GM19035 (cell line): ENCODE measurements at regions not wholly inside any gene's neighbourhood (a gene's known extent, or its start where the extent isn't known, plus 50 kb on each side); places are given as distances from the start of the nearest gene placed in this dataset.

ENCODE experiments used
- ATAC-seq: cut with Tn5 transposase; IDR thresholded peaks from one replicate; pipeline ENCODE4 v1.9.1; 2021; ENCODE audit not compliant: unreplicated experiment

DNA sequence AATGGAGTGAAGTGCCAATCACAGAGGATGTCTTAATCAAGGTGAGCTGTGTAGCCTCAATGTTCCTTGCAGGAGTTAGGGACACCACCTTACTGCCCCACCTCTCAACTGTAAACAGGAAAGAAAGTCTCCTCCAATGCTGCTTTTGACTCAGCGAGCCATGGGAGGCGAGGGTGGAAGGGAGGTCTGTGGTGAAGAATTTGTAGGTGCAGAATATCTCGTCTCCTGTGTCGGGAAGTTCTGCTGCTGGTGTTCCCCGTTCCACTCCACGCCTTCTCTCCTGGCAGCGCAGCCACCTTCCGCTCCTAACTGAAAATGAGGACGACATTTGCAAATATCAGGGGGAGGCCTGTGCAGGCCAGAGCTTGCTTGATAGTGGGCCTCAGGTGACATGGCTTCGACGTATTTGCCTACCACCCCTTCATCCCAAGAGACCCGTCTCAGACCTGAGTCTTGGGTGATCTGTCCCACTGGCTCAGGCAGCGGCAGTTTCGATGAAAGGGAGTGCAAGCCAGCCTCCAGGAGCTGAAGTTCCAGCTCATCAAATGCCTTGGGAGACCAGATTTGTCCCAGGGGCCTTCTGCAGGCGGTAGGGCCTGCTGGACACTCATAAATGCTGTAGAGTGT lies 368.3 kb upstream of the C1orf174 start:
- ATAC-seq = no peak

DNA sequence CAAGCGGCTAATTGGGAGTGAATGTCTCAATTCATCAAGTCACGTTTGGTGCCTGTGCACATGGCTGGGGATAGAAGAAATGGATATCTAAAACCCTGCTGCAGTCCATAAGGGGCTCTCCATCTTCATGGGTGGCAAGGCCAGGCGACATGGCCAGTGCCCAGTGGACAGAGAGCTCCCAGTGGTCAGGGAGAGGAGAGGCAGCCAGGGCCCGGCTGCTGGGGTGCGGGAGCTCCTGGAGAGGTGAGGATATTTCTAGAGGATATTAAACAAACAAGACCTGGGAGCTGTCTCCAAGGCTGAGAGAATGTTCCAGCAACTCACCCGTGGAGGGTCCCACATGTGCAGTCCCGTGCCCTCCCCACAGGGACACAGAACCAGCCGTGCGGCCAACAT lies 368.8 kb upstream of the C1orf174 start:
- ATAC-seq = no peak

DNA sequence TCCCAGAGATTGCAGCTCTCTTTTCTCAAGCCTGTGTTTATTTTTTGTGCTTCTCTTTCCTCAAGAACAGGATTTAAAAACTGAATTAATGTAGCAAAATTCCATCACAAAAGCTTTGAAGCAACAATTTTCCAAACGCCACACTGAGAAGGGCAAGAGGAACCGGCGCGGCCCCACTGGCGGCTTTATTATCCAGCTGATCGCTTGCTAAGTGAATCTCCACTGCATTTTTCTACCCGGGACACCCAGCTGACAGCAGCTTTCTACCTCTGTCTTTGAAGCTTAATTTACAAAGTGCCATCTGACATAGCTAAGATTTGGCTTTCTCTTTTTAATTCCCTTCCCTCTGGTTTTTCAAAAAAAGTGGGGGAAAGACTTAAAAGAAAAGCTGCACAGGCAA lies 369.3 kb upstream of the C1orf174 start:
- no peak for ATAC-seq

DNA sequence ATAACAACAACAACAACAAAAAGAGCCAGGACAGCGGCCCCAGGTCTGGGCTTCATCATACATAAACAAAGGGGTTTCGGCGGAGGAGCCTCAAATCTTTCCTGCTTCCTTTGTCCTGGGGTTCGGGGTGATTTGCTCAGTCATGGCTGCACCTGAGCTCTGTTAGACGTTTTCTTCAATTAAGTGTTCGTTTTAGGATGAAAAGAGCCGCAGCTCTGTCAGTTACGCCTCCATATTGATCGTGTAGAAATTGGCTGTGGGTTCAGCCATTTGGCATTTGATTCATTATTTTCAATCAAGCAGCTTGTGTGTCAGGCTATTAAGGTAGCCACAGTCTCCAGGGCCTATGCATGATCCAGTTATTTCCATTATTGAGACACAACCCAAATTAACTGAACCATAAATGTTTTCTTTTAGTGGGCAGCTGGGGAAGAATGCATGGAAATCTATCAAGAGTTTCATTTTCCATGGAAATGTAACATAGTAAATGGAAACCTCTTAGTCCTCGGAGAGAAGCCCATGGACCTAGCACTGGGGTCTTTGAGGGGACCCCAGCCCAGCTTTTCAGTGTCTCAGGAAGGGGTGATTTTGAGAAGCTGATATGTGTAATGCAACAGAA lies 370.0 kb upstream of the C1orf174 start:
- no peak for ATAC-seq

DNA sequence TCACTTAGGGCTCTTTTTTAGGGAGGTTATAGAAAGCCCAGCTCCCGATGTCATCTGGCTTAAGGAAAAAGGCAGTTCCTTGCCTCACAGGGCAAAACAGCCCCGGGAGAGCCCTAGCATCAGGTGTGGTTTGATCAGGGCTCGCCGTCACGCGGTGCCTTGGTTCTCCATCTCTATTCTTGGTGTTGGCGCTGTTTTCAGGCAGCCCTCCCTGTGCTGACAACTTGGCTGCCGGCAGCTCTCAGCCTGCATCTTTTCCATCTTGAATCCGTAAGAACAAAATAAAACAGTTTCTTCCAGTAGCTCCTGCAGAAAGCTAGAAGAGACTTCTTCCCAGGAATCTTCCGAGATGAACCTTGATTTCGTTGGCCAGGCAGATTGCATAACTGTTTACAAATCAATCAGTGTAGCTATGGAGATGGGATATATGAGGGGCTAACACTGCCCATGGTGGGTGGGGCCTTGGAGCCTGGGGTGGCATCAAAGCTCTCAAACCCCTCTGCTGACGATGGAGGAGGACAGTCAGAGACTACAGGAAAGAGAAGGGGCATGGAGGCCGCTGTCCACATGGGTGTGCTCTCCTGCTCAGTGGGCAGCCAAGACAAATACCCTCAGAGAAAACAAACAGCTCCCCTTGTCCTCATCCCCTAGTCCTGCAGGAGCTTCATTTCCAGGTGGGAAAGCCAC lies 370.7 kb upstream of the C1orf174 start:
- no peak for ATAC-seq

DNA sequence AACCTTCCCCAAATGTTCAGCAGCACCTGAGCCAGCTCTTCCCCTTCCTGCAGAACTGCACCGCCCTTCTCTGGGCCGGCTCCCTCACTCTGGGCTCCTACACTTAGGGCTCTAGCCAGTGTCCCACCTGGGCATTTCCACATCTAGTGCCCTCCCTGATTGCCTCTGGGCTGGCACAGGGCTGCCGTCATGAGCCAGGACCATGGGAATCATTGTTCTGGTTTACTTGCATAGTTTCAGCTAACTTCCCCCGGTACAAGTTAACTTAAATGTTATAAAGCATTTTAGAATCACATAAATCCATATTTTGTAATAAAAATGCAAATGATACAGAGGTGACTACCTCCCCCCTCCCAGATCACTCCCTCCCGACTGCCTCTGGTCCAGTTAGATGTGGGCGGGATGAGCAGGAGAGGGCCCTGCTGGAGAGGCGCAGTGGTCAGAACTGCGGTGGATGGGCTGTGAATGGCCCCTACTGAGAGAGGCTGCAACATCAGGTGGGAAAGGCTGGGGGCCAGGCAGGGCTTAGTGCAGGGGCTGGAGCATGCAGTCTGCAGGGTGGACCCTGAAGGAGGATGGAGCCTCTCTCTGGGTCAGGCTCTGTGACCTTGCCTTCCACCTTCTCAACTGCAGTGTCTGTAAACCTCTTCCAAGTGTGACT lies 371.4 kb upstream of the C1orf174 start:
- no peak for ATAC-seq

DNA sequence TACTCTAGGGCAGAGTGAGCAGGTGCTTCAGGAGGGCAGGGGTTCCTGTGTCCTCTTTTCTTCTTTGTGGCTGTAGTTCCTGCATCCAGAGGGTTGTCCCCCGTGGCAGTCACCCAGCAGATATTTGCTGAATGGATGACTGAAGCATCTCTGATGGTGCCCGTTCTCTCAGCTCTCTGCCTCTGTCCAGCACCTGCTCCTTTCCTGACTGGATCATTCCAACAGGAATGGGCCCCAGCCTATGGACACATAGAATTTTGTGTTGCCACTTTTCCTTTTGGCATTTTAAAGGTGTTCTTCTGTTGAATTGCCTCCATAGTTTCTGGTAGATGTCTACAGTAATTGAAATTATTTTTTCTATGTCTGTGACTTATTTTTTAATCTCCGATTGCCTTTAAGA lies 372.5 kb upstream of the C1orf174 start:
- no peak for ATAC-seq

DNA sequence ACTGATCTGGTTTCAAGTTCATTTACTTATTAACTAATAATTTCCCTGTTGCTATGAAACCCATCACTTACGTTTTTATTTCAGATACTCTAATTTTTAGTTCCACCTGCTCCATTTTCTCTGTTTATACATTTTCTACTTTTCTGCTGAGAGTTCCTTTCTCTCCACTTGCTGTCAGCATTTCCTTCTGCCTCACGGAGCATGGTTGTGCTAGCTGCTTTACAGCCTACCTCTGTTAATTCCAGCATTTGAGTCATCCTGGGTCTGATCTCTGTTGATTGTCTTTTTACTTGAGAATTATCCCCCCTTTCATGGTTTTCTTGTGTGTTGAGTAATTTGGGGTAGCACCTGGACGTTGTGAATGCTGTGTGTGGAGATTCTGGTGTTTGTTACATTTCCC lies 373.2 kb upstream of the C1orf174 start:
- ATAC-seq = no peak

DNA sequence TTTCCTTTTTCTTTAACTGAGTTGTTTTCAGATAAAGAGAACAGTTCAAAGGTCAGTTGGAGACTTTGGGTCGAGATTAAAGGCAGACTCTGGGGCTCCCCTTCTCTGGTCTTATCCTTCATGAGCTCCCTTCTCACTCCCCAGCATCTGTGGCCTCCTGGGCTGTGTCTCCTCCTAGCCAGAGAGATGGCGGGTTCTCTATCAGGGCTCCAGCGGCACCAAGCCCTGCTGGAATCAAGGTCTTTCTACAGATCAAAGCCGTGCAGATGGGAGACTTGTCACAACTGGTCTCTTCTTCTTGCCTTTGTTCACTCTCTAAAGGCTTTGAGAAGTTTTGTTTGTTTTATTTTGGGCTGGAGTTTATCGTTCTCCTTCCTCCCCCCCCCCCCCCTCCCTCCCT lies 373.7 kb upstream of the C1orf174 start:
- no peak for ATAC-seq

DNA sequence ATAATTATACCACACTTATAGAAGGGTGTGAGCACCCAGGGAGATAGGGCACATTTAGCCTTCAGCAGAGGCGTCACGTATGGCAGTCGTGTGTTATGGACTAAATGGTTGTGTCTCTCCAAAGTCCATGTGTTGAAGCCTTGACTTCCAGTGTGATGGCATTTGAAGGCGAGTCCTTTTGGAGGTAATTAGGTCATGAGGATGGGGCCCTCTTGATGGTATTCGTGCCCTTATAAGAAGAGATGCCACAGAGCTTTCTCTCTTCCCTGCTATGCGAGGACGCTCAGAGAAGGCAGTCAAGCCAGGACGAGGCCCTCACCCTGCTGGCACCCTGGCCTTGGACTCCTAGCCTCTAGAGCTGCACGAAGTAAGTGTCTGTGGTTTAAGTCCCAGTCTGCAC lies 375.0 kb upstream of the C1orf174 start:
- no peak for ATAC-seq

DNA sequence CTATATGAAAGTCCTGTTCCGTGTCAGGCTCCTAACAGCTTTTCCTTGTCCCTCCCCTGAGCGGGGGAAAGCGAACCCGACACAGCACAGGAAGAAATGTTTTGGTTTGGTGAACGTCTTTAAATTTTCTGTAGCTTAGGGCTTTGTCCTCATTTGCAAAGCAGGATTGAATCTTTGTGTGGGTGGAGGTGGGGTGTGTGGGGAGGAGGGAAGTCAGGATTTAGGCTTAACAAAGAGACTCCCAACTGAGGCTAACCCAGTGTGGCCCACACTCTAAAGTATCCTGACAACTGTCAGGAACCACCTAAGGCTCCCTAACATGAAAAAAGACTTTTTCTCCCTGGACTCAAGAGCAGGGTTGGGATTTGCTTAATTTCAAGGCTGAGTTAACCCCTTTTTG lies 376.2 kb upstream of the C1orf174 start:
- no peak for ATAC-seq

DNA sequence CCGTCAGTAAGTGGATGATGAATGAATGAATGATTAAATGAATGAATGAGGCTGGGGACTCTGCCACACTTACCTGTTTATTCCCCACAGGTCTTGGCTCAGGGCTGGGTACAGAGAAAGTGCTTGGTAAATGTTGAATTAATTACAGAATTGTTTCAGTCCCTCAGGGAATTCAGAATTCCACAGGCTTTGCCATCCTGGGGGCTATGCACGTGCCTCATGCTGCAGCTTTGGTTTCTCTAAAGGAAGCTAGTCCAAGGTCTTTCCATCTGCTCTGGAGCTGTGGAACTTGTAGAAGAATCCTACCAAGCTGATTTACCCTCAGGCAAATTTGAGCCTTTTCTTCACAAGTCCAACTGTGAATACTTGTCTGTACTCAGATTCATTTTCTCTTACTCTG lies 376.8 kb upstream of the AJAP1 start:
- no peak for ATAC-seq

DNA sequence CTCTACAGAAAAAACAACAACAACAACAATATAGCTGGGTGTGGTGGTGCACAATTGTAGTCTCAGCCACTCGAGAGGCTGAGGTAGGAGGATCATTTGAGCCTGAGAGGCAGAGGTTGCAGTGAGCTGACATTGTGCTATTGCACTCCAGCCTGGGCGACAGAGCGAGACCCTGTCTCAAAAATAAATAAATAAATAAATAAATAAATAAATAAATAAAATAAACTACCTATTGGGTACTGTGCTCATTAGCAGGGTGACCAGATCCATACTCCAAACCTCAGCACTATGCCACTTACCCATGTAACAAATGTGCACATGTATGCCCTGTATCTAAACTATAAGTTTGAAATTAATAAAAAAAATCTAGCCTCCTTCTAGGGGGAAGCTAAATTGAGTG lies 369.4 kb upstream of the AJAP1 start:
- no peak for ATAC-seq

DNA sequence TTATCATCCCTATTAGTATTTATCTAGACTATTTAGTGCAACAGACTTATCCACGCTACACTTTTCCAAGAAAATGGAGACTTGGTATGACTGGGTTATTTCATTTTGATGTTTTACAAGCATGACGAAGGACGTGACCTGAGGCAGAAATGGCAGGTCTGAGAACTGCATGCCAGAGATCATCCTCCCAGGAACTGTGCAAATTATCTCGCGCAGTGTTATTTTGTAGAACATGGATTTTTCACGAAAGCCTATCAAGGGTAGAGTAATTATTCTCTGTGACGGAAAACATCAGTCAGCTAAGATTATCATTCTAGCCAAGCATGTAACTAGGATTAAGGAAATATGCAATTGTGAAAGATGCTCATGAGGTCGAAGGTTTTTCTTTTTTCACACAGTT lies 361.5 kb upstream of the AJAP1 start:
- ATAC-seq = no peak

DNA sequence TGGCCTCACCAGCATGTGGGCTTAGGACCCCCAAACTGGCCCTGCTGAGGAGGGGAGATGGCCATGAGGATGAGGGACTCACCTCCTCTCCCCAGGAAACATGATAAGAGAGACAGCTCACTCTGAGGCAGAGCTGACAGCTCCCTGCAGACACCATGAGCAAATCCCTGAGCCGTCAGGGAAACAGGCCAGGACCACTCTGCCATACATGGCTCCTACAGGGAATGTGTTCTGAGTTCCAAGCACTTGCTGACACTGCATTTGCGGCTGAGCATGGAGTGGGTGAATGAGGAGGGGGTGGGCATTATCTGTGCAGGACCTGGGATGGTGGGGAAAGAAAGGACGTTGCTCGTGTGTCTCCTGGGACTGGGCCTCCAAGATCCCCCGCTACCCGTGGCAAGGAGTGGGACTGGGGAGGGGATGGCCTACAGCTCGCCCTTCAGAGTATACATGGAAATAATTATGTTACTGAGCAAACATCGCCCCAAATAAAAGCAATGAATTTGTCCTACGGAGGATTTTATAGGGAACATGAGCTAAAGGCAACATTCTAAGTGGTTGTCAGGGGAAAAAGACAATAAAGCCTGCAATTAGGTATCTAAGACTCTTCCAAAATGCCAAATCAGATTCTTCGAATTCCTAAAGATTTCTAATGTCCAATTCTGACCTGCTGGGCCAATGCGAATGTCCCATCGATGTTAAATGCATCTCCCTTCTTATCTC lies 355.9 kb upstream of the AJAP1 start:
- no peak for ATAC-seq

DNA sequence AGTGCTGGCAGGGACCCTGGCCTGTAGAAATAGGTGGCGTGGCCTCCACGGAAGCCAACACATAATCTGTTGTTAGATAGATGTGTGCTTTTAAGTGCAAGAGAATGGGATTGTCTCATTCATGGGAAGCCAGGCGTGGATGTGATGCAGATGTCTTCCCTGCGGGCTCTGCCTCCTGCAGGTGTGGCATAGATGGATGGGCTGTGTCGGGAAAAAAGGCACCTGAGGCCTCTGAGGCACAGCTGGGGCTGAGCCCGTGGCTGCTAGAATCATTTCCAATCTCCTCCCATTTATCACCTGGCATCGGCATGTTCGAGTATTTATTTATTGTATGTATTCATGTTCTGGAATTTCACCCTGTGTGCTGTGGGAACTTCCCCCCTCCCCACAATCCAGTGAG lies 353.4 kb upstream of the AJAP1 start:
- no peak for ATAC-seq

DNA sequence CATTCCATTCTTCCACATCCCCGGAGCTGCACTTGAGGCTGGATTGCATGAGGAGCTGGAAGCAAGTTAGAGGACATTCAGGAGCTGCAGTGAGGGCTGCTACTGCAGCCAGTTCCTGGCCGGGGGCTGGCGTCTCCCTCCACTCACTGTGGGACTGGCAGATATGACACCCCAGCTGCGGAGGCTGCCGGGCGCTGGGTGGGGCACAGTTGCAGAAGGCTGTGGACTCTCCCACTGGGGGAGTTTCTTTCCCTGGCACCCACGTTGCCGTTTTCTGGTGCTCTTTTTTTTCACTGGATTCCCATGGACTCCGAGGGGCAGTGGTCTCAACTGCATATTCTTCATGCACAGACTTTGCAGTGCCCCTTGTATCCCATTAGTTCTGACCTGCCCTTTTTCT lies 351.1 kb upstream of the AJAP1 start:
- no peak for ATAC-seq

DNA sequence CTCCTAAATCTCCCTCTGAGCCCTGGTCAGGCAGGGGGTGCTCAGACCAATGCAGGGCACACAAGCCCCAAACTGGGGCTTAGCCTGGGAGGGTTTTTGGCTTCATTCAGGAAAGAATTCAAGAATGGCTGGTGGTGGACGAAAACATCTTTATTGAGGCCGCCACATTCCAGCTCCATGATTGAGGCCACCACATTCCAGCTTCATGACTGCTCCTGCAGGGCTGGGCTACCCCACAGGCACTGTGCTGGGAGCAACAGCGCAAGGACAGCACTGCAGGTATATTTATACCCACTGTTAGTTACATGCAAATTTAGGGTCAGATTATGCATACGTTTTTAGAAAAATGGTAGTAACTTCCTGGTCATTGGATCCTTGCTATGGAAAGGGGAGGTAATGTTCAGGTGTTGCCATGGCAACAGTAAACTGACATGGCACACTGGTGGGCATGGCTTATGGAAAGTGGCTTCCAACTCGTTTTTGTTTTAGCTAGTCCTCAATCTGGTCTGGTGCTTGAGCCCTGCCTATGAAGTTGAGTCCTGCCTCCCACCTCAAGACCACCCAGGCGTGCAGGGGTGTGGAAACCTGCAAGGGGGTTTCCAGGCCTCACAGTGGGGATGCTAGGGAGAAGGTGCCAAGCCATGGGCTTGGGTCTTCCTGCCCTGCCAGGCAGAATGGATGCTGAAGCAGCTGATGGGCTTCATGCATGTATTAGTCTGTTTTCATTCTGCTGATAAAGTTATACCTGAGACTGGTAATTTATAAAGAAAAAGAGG lies 348.7 kb upstream of the AJAP1 start:
- ATAC-seq = no peak

DNA sequence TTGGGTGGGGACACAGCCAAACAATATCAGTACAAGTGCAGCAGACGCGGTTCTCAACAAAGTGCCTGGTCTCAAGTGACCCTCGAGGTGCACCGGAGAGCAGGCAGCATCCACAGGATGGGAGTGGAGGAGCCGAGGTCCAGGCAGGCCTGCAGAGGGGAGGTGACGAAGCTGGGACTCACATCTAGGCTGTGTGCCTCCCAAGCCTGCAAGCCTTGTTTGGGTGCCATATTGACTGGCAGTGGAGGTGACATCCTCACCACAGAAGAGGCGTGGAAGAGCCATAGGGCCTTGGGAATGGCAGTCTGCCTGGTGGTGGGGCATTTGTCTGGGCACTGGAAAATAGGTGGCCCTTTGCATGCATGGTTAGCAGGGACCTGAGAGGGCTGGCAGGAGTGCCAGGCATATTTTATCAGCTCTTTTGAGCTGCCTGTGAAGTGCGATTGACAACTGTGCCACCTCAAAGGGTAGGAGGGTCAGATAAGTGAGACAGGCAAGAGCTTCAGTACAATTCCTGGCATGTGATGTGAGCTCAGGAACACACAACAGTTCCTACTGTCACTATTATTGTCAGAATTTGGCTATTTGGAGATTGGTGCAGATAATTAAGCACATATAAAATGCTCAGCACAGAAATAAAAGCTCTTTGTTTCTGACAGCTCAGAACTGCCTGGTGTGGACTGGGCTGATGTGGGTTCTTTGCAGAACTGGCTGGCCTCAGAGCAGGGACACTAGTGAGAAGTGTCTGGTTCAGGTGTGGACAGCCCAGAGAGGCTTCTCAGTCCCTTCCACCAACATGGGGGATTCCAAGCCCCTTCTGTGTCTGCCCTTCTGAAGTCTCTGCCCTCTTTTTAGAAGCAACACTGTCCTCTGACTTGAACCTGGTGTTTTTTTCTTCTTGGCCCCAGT lies 347.6 kb upstream of the AJAP1 start:
- no peak for ATAC-seq

DNA sequence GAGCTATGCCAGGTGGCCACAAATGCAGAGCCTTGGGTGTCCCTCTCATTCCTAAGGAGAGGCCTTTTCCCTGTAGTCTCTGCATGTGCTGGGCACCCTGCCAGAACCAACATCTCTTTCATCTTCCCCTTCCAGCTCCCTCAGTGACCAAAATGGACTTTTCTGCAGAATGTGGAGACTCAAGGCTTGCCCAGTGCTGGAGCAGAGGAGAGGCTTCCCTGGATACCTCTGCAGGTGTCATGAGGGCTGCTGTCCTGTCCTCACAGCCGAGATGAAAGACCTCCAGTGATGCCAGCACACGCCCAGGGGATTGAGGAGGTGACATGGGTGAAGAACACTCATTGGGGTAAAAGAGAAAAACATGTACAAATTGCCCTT lies 347.0 kb upstream of the AJAP1 start:
- no peak for ATAC-seq
